MM.1S (cell line): ENCODE measurements at regions not wholly inside any gene's neighbourhood (a gene's known extent, or its start where the extent isn't known, plus 50 kb on each side); places are given as distances from the start of the nearest gene placed in this dataset.

ENCODE experiments used
- CTCF ChIP-seq: fragments of 300-600 bp; sonication (generic); IDR thresholded peaks from 2 replicates; pipeline ENCODE4 v1.5.1; 2016; ENCODE audit warnings: antibody characterized with exemption, low read length, mixed read lengths
- EZH2 ChIP-seq: fragments of 300-600 bp; sonication (generic); optimal IDR thresholded peaks from 2 replicates; pipeline ENCODE3; 2017; ENCODE audit warnings: low read depth, mild to moderate bottlenecking, antibody characterized with exemption, low read length, mixed read lengths

- TF ChIP-seq CTCF: no peak
- TF ChIP-seq EZH2: no peak
These were observed 483.6 kb downstream of the INHBA start for GRCh38 chr7:41219276-41219675.
